H4 (cell line): ENCODE measurements at regions not wholly inside any gene's neighbourhood (a gene's known extent, or its start where the extent isn't known, plus 50 kb on each side); places are given as distances from the start of the nearest gene placed in this dataset.

Source experiments
- DNase-seq: peaks from one replicate; pipeline ENCODE4 v3.0.0-alpha.2; 2015; ENCODE audit warnings: low spot score

DNA sequence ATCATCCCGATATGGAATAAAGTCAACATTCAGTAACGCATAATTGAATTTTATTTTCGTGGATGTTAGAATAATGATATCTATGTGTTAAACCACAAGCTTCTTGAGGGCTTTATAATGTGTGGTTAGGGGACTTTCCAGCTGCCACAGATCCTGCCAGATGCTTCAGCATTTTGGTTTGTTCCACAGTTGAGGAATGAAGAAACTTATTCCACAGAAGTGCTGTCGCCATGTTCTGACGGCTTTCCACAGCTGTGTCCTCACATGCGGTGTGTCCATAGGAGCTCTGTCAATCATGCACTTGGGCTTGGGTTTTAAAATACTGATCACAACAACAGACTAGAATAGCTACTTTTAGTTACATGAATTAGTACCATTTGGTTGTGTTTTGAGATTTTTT is 411.9 kb downstream of the TRIML1 start:
- no peak for DNase-seq

DNA sequence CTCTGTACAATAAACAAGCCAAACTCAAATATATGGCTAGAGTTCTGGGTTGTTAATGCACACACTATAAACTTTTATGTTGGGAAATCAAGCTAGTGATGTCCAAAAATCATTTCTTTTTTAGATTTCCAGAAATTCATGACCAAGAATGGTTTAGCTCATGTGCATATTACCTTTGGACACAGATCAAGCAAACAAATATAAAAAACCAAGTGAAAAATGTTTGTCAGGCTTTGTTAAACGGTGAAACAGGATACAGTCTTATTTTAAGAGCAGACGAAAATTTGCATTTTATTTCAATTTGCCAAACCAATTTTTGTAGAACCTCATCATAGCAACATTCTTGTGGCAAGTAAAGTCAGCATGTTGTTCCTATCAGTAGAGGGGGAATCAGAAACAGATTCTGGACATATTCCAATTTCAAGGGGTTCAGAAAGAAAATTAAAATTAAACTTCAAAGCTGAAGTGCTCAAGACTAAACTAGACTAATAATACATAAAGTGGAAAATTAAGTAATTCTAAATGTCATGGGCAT is 413.6 kb downstream of the TRIML1 start:
- no peak for DNase-seq

DNA sequence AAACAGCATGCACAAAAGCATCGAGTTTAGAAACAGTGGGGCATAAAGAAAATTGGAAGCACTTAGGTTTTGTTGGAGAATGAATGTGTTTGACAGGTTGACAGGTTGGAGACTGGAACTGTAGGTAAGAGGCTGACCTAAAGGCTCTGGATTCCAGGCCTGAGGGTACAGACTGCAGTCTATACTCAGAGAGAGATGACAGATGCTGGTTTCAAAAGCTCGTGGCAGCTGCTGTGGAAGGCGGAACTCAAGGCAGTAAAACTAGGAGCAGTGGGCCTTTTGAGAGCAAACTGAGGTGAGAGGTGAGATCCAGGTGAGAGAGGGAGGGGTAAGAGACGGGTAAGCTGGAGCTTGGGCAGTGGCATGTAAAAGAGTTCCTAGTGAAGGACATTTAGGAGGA is 415.2 kb downstream of the TRIML1 start:
- DNase-seq, result no peak

DNA sequence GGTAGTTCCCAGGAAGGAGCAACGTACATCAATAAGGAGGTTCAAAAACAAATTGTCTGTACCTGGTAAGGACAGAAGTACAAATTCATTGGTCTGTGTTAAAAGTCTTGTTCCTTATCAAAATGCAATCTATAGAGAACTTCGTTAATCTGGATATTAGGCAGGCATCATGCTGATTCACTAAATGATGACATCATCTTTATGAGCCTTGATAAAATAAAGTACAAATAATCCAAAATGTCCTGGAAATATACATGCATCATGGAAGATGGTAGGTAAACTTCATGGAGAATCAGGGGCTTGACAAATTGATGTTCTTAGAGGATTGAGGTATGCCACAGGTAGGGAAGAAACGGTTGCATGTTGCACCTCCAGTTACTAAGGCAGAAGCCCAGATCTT is 433.9 kb downstream of the TRIML1 start:
- no peak for DNase-seq

DNA sequence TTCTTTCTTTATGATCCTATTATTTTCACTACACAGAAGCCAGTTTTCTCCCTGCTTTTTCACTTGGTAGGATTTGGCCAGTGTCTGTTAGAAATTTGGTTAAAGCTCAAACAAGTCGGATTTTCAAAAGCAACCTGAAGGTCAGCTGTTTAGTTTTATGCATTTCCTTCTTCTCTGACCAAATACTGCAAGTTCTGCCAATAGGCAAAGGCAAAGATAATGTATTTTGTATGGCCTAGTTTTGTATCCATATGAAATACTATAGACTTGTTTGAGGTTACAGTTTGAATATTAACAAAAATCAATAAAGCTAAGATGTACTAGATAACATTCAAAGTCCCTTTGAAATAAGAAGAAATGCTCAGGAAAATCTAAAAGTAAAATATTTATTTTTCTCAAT is 439.4 kb downstream of the TRIML1 start:
- no peak for DNase-seq

DNA sequence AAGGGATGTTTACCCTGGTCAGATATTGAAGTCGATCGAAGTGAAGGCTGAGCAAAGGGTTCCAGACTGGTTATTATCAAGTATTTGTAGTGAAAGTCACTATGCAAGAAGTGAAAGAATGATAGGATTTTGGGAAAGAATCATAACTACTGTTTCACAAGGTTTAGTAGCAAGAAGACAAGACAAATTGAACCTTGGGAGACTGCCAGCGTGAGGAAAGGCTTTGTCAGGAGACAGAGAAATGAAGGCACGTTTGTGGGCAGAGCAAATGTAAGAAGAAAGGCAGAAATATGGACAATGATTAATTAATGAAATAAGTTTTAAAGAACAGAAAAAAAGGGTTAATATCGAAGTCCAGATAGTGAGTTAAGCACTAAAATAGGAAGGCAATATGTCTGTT is 456.8 kb downstream of the TRIML1 start:
- no peak for DNase-seq

DNA sequence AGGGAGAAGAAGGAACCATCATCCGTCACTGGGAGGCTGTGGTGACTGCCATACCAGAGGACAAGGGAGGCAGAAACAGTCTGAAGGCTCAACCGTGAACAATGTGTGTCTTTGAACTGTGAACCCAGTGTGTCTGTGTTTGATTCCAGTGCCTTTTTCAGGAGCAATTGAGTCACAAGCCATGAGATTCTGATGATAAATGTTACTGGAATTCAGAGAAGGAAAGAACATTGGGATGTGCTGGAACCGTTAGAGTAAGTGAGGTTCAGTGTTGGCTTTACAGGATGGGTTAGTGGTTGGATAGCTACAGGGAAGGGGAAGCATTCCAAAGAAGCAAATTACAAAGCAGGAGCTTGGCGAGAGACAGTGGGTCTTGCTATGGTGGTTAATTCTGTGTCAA is 464.4 kb downstream of the TRIML1 start:
- DNase-seq, result no peak

GRCh38 chr4:188606635-188607034 is 467.4 kb downstream of the TRIML1 start:
- DNase-seq, result no peak

- no peak for DNase-seq
These were observed 471.9 kb downstream of the TRIML1 start for GRCh38 chr4:188611143-188611542.

GRCh38 chr4:188612659-188613058 is 473.4 kb downstream of the TRIML1 start:
- no peak for DNase-seq

GRCh38 chr4:188613976-188614375 is 474.7 kb downstream of the TRIML1 start:
- no peak for DNase-seq

GRCh38 chr4:188619456-188620149 is 480.4 kb downstream of the TRIML1 start:
- DNase-seq, result no peak

DNA sequence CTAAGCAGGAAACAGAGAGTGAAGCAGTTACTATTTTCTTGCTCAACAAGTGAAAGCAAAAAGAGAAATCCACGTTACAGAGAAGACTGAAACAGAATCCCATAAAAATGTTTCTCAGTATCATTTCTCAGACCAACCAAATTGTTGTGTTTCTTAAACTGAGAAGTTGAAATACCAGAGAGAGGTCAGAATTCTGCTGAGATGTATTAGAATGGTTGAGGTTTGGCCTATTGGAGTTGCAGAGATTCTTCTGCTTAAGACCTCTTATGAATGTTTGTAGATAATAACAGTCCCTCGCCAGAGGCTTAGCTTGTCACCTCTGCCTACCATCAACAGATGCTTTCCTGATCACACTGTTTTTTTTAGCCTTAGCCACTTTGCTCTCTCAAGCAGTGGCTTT is 481.4 kb downstream of the TRIML1 start:
- DNase-seq, result no peak

DNA sequence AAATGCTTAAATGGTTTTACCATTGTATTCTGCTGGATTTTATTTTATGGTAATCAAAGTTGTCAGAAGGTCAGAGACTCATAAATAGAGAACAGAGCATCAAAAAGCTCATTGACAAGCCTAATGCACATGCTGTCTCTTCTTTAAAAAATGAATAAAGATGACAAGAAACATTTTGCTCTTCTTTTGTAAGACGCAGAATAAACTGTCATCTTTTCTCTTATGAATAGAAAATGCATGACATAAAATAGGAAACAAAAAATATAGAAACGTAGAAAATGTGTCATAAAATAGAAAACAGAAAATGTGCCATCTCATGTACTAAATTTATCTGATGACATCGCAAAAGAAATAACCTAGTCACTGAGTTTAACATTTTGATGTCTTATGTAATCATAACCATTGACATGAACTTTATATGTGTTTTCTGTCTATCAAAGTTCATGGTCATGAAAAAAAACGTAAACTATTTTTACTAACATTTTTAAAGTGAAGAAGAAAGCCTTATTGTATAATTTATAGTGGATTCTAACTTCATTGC is 484.1 kb downstream of the TRIML1 start:
- DNase-seq, result no peak

- DNase-seq, result no peak
These were observed 485.1 kb downstream of the TRIML1 start for GRCh38 chr4:188624370-188624769.

DNA sequence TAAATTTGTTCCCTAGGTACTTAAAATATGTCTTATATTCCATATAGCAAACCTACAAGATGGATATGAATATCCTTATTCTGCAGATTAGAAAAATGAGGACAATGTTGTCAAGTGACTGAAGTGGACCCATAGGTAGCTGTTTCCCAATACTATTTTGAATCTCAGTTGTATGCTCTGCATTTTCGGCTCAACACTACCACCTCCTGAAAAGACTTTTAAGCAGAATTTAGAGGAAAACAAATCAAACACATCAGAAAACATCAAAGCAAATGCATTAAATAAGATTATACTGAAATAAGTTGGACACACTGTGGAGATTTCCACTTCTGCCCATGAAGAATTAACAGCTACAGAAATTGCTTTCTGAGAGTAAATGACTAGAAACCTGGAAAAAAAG is 488.7 kb downstream of the TRIML1 start:
- DNase-seq, result no peak

DNA sequence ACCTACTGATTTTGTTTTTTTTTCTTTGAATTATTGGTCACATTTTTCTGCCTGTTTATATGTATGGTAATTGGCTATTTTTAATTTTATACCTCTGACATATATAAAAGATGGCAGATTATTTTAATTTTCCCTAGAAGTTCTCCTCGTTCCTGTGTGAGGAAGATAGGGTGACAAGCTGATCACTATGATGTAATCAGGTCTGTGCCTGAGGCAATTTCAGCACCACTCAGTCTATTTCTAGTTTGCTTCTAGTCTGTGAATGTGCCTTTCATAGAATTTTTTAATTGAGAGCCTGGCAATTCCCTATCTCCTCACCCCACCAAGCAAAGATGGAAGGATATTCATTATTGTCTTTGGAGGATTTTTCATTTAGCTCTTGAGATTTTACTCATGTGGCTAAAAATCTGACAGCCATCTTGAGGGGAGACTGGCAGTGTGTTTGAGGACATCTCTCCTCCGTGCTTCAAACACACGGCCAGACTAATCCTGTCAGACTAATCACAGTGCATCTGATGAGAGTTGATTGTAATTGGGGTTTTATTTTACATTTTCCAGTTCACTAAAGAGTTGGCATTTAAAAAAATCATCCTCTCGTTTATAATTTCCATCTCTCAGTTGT is 500.3 kb downstream of the TRIML1 start:
- DNase-seq, result no peak

GRCh38 chr4:188647820-188648370 is 508.7 kb downstream of the TRIML1 start:
- DNase-seq, result no peak

DNA sequence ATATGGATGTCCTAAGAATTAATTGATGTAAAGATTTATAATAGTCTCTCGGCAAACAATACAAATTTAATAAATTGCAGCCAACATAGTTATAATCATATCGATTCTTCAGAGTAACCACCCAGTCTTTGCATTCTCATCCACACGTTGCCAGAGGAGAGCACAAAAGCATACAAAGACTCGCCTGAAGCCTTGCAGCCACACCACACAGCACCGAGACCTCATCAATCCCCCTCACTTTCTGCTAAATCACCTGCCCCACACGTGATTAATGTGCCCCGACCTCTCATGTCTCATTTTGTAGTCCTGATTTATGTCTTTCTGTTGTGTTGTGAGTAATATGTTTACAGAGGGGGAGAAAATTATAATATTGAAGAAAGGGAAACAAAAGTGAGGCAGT is 510.4 kb downstream of the TRIML1 start:
- DNase-seq, result no peak

DNA sequence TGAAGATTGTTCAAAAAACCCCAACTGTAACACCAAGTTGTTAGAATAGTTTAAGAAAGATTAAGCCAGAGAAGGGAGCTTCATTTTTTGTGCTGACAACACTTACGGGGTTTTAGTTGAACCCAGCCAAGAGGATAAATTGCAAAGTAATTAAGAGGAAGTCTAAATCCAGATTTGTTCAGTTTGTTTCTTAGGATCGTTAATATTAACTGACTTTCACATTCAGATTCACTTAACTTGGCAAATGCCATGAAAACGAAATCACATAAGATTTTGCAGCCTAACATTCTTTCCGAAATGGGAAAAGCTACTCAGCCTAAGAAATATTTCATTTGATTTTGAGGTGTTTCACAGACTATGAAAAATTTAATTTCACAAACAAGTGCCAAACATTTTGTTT is 511.3 kb downstream of the TRIML1 start:
- no peak for DNase-seq

- DNase-seq, result no peak
These were observed 518.1 kb downstream of the TRIML1 start for GRCh38 chr4:188657365-188657764.

GRCh38 chr4:188658958-188659522 is 519.8 kb downstream of the TRIML1 start:
- DNase-seq, result no peak

- no peak for DNase-seq
These were observed 521.6 kb downstream of the TRIML1 start for GRCh38 chr4:188660796-188661195.
